Nephron (organoid): ENCODE measurements at regions not wholly inside any gene's neighbourhood (a gene's known extent, or its start where the extent isn't known, plus 50 kb on each side); places are given as distances from the start of the nearest gene placed in this dataset.

ENCODE experiments used
- H3K27ac Mint-ChIP-seq, 3 experiments: 2 replicates each; pipeline ENCODE4 v1.8.0; 2020; ENCODE audit warnings: mixed read lengths in 3 of 3, mild to moderate bottlenecking in 2 of 3, moderate library complexity in 1 of 3
- H3K27me3 Mint-ChIP-seq: 2 replicates; pipeline ENCODE4 v1.8.0; 2021; ENCODE audit warnings: low read depth, mild to moderate bottlenecking, moderate library complexity, mixed read lengths
- H3K36me3 Mint-ChIP-seq: 2 replicates; pipeline ENCODE4 v1.8.0; 2020; ENCODE audit warnings: low read depth, mixed read lengths
- H3K4me1 Mint-ChIP-seq: 2 replicates; pipeline ENCODE4 v1.8.0; 2020; ENCODE audit warnings: mixed read lengths
- H3K4me3 Mint-ChIP-seq, 3 experiments: 2 replicates each; pipeline ENCODE4 v1.8.0; 2020; ENCODE audit warnings: mild to moderate bottlenecking in 3 of 3, mixed read lengths in 3 of 3, moderate library complexity in 2 of 3
- H3K9me3 Mint-ChIP-seq: 2 replicates; pipeline ENCODE4 v1.8.0; 2020; ENCODE audit warnings: mixed read lengths
- TF ChIP-seq, protein P1 (sequence below), 3 experiments: fragments of 200-600 bp; sonication (generic); IDR thresholded peaks; one replicate each; pipeline ENCODE4 v1.5.0; 2021; ENCODE audit warnings: antibody characterized with exemption in 3 of 3; ENCODE audit not compliant: unreplicated experiment in 3 of 3

DNA sequence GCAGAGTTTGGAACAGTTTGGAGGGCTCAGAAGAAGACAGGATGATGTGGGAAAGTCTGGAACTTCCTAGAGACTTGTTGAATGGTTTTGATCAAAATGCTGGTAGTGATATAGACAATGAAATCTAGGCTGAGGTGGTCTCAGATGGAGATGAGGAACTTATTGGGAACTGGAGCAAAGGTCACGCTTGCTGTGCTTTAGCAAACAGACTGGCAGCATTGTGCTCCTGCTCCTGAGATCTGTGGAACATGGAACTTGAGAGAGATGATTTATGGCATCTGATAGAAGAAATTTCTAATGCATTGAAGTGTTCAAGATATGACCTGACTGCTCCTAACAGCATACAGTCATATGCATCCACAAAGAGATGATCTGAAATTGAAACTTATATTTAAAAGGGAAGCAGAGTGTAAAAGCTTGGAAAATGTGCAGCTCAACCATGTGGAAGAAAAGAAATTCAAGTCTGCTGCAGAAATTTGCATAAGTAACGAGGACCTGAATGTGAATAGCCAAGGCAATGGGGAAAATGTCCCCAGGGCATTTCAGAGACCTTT lies 186.9 kb upstream of the PHYHIPL start:
- TF ChIP-seq, protein P1, sequence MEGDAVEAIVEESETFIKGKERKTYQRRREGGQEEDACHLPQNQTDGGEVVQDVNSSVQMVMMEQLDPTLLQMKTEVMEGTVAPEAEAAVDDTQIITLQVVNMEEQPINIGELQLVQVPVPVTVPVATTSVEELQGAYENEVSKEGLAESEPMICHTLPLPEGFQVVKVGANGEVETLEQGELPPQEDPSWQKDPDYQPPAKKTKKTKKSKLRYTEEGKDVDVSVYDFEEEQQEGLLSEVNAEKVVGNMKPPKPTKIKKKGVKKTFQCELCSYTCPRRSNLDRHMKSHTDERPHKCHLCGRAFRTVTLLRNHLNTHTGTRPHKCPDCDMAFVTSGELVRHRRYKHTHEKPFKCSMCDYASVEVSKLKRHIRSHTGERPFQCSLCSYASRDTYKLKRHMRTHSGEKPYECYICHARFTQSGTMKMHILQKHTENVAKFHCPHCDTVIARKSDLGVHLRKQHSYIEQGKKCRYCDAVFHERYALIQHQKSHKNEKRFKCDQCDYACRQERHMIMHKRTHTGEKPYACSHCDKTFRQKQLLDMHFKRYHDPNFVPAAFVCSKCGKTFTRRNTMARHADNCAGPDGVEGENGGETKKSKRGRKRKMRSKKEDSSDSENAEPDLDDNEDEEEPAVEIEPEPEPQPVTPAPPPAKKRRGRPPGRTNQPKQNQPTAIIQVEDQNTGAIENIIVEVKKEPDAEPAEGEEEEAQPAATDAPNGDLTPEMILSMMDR (IDR thresholded peaks at IDR 0.05; ENCODE audit: unreplicated experiment in 3 of 3), result no peak
- Mint-ChIP-seq H3K27ac (no peak overlapping the region), H3K27me3 (no peaks in the 10 kb centered on the region), H3K36me3 (peaks cover 10% of the 10 kb centered on the region), H3K4me3 (no peak overlapping the region), H3K9me3 (peaks cover 9% of the 10 kb centered on the region), H3K4me1 (peaks cover 19% of the 10 kb centered on the region)

DNA sequence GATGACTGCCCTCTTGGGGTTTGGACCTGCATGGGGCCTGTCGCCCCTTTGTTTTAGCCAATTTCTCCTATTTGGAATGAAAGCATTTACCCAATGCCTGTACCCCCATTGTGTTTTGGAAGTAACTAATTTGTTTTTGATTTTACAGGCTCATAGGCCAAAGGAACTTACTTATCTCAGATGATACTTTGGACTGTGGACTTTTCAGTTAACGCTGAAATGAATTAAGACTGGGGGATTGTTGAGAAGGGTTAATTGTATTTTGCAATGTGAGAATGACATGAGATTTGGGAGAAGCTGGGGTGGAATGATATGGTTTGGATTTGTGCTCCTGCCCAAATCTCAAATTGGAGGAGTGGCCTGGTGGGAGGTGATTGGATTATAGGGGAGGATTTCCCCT lies 185.8 kb upstream of the PHYHIPL start:
- H3K4me1 Mint-ChIP-seq, result peaks cover 24% of the 10 kb centered on the region
- no peaks in the 10 kb centered on the region for H3K27me3 Mint-ChIP-seq
- no peak overlapping the region for H3K4me3 Mint-ChIP-seq
- peaks cover 9% of the 10 kb centered on the region for H3K9me3 Mint-ChIP-seq
- TF ChIP-seq, protein P1 (IDR thresholded peaks at IDR 0.05; ENCODE audit: unreplicated experiment in 3 of 3), result no peak
- H3K36me3 Mint-ChIP-seq, result peaks cover 10% of the 10 kb centered on the region
- H3K27ac Mint-ChIP-seq, result no peak overlapping the region

DNA sequence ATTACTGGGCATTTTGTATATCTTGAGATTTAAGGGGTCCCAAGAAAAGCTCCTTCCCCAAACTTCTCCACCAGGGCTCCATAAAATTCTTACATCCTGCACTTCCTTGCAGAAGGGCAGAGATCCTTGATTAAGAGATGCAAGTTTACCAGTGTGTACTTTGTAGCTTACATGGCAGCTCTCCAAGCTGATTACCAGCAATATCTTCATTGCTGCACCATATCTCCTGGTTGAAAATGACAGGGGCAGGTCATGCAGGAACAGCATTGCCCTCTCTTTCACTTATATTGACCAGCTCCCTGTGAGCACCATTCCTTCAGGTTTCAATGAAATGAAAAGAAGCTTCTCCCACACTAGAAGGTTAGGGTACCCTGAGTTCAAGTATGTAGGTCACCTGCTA lies 184.6 kb upstream of the PHYHIPL start:
- TF ChIP-seq, protein P1 (IDR thresholded peaks at IDR 0.05; ENCODE audit: unreplicated experiment in 3 of 3), result no peak
- Mint-ChIP-seq H3K27me3 (no peaks in the 10 kb centered on the region), H3K9me3 (peaks cover 9% of the 10 kb centered on the region), H3K27ac (no peak overlapping the region), H3K4me3 (no peak overlapping the region), H3K4me1 (peaks cover 29% of the 10 kb centered on the region), H3K36me3 (peaks cover 10% of the 10 kb centered on the region)

- Mint-ChIP-seq H3K9me3 (peaks cover 9% of the 10 kb centered on the region), H3K4me3 (peak overlapping the region in 1 of 3 experiments; percentile 50), H3K27ac (peak overlapping the region; percentile 52 to 69 (median 61)), H3K27me3 (no peaks in the 10 kb centered on the region), H3K4me1 (peaks cover 29% of the 10 kb centered on the region), H3K36me3 (peaks cover 10% of the 10 kb centered on the region)
- TF ChIP-seq, protein P1 (IDR thresholded peaks at IDR 0.05; ENCODE audit: unreplicated experiment in 3 of 3), result no peak
Measured at GRCh38 chr10:58992830-58993460, 183.5 kb upstream of the PHYHIPL start.

DNA sequence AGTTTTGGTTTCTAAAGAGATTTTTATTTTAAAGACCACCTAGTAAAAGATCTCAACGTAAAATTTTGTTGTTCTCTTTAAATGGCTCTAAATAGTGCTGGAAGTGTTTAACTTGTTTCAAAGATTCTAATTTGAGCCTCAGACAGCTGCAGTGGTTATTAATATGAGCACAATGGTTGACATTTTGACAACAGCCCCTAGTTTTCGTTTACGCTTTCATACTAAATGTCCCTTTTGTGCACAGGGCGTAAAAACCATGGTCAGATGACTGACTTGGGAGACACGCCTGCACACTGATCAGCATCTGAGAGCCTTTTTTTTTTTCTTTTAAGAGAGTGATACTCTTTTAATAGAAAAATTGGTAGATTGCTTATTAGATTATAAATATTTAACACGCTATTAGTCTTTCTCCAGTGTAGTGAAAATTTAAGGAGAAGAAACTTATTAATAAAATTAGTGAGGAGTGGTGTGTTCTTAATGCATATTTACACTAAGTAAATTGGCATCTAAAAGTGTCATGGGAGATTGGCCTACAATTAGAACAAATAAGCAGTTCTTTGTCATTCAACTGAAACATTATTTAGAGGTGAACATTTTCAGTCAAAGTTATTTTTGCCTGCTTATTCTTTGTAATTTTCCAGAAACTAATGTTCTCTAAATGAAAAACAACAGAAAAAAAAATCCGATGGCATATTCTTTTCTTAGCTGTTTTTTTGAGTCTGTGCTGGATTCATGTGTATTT lies 182.8 kb upstream of the PHYHIPL start:
- H3K4me3 Mint-ChIP-seq, result no peak overlapping the region
- H3K27ac Mint-ChIP-seq, result peak overlapping the region; percentile 52 to 69 (median 61)
- H3K4me1 Mint-ChIP-seq, result peaks cover 29% of the 10 kb centered on the region
- no peaks in the 10 kb centered on the region for H3K27me3 Mint-ChIP-seq
- TF ChIP-seq, protein P1 (IDR thresholded peaks at IDR 0.05; ENCODE audit: unreplicated experiment in 3 of 3), result no peak
- H3K36me3 Mint-ChIP-seq, result peaks cover 10% of the 10 kb centered on the region
- H3K9me3 Mint-ChIP-seq, result peaks cover 9% of the 10 kb centered on the region
